IMR-90 (cell line): ENCODE measurements at regions not wholly inside any gene's neighbourhood (a gene's known extent, or its start where the extent isn't known, plus 50 kb on each side); places are given as distances from the start of the nearest gene placed in this dataset.

ENCODE experiments used
- ATAC-seq: fragments of 200-7000 bp; cut with Tn5 transposase; 2 replicates; pipeline ENCODE4 v1.9.1; 2020; ENCODE audit warnings: low read depth, mild to moderate bottlenecking, moderate library complexity
- BruUV-seq: library from RNA; stranded (reverse); fragments of 400-500 nt; replicated peaks from 2 replicates; lab custom pipeline; 2021; lab: Mats Ljungman, UMichigan
- CTCF ChIA-PET: fragments of 300-600 bp; formaldehyde crosslinking; extraction: SDS; loops from one replicate; lab custom pipeline; 2021; ENCODE audit warnings: antibody characterized with exemption; lab: Yijun Ruan, JAX
- POLR2A ChIA-PET: fragments of 300-600 bp; sonication (Branson Sonifier 250); formaldehyde crosslinking; loops from one replicate; lab custom pipeline; 2022; ENCODE audit warnings: antibody characterized with exemption; ENCODE audit not compliant: unreplicated experiment; lab: Charles Lee
- DNase-seq: peaks from one replicate; pipeline ENCODE4 v3.0.0; 2013
- H2AFZ ChIP-seq: replicated peaks from 2 replicates; pipeline ENCODE3; 2013; ENCODE audit warnings: low read length, mild to moderate bottlenecking; ENCODE audit not compliant: poor library complexity
- H2AK5ac ChIP-seq: 2 replicates; pipeline ENCODE4 v1.6.1; 2013; ENCODE audit warnings: low read depth, low read length, inconsistent platforms
- H2AK9ac ChIP-seq: replicated peaks from 2 replicates; pipeline ENCODE3; 2013; ENCODE audit warnings: mild to moderate bottlenecking, low read depth, low read length, moderate library complexity; ENCODE audit not compliant: poor library complexity
- H2BK120ac ChIP-seq: 2 replicates; pipeline ENCODE4 v1.6.1; 2013; ENCODE audit warnings: low read depth, low read length, inconsistent platforms
- H2BK15ac ChIP-seq: 3 replicates; pipeline ENCODE4 v1.6.1; 2013; ENCODE audit warnings: low read depth, low read length, inconsistent platforms
- H2BK20ac ChIP-seq: 2 replicates; pipeline ENCODE4 v1.6.1; 2013; ENCODE audit warnings: low read depth, mild to moderate bottlenecking, inconsistent platforms, low read length, moderate library complexity
- H2BK5ac ChIP-seq: 2 replicates; pipeline ENCODE4 v1.6.1; 2013; ENCODE audit warnings: mild to moderate bottlenecking, low read depth, low read length, inconsistent platforms; ENCODE audit not compliant: poor library complexity, severe bottlenecking
- H3K14ac ChIP-seq: replicated peaks from 2 replicates; pipeline ENCODE4 v1.6.1; 2013; ENCODE audit warnings: low read depth, low read length, inconsistent platforms
- H3K18ac ChIP-seq: 2 replicates; pipeline ENCODE4 v1.6.1; 2013; ENCODE audit warnings: low read depth, low read length, control low read depth
- H3K23ac ChIP-seq: 2 replicates; pipeline ENCODE4 v1.6.1; 2013; ENCODE audit warnings: low read depth, low read length, inconsistent platforms
- H3K27ac ChIP-seq: 2 replicates; pipeline ENCODE4 v1.5.1; 2013; ENCODE audit warnings: mild to moderate bottlenecking, control low read depth, low read length; ENCODE audit not compliant: insufficient read depth
- H3K27me3 ChIP-seq: 2 replicates; pipeline ENCODE4 v1.6.1; 2013; ENCODE audit warnings: low read length; ENCODE audit not compliant: control insufficient read depth, insufficient read depth
- H3K36me3 ChIP-seq: 2 replicates; pipeline ENCODE4 v1.6.1; 2013; ENCODE audit warnings: low read length, mixed read lengths; ENCODE audit not compliant: control insufficient read depth, insufficient read depth
- H3K4ac ChIP-seq: 2 replicates; pipeline ENCODE4 v1.6.1; 2013; ENCODE audit warnings: low read depth, low read length, inconsistent platforms
- H3K4me1 ChIP-seq: 2 replicates; pipeline ENCODE4 v1.6.1; 2013; ENCODE audit warnings: low read length, mixed read lengths; ENCODE audit not compliant: control insufficient read depth, insufficient read depth
- H3K4me2 ChIP-seq: 2 replicates; pipeline ENCODE4 v1.6.1; 2013; ENCODE audit warnings: low read depth, mild to moderate bottlenecking, control low read depth, low read length, moderate library complexity
- H3K4me3 ChIP-seq: 2 replicates; pipeline ENCODE4 v1.5.1; 2013; ENCODE audit warnings: low read depth, mild to moderate bottlenecking, control low read depth, low read length, moderate library complexity; ENCODE audit not compliant: insufficient read depth
- H3K56ac ChIP-seq: 2 replicates; pipeline ENCODE4 v1.6.1; 2013; ENCODE audit warnings: low read length, inconsistent platforms; ENCODE audit not compliant: insufficient read depth; ENCODE audit errors: extremely low read depth
- H3K79me1 ChIP-seq, 2 experiments: 2 replicates each; pipeline ENCODE4 v1.6.1; 2013; ENCODE audit warnings: low read length in 2 of 2, inconsistent platforms in 1 of 2, low read depth in 1 of 2
- H3K9ac ChIP-seq: 2 replicates; pipeline ENCODE4 v1.6.1; 2013; ENCODE audit warnings: low read depth, low read length, control low read depth
- H3K9me1 ChIP-seq: 2 replicates; pipeline ENCODE4 v1.6.1; 2013; ENCODE audit warnings: low read length, inconsistent platforms; ENCODE audit not compliant: insufficient read depth
- H3K9me3 ChIP-seq: 2 replicates; pipeline ENCODE4 v1.6.1; 2013; ENCODE audit warnings: low read length; ENCODE audit not compliant: control insufficient read depth, insufficient read depth
- H4K20me1 ChIP-seq: 2 replicates; pipeline ENCODE4 v1.6.1; 2013; ENCODE audit warnings: low read length, inconsistent platforms; ENCODE audit not compliant: insufficient read depth
- H4K5ac ChIP-seq: 2 replicates; pipeline ENCODE4 v1.6.1; 2013; ENCODE audit warnings: mild to moderate bottlenecking, low read depth, low read length, control low read depth
- H4K8ac ChIP-seq, 2 experiments: 2 replicates each; pipeline ENCODE4 v1.6.1; 2013; ENCODE audit warnings: low read depth in 2 of 2, low read length in 2 of 2, control low read depth in 1 of 2, inconsistent platforms in 1 of 2
- H4K91ac ChIP-seq: 2 replicates; pipeline ENCODE4 v1.6.1; 2013; ENCODE audit warnings: low read depth, low read length, inconsistent platforms; ENCODE audit not compliant: insufficient read depth
- MXI1 ChIP-seq: IDR thresholded peaks from 2 replicates; pipeline ENCODE4 v1.6.1; 2012; ENCODE audit warnings: low read depth, mild to moderate bottlenecking, low read length, moderate library complexity, borderline replicate concordance
- RAD21 ChIP-seq: IDR thresholded peaks from 2 replicates; pipeline ENCODE4 v1.6.1; 2012; ENCODE audit warnings: low read length, improper control_type of control experiment
- WGBS, 2 experiments: methylation state at CpG; one replicate each; pipeline versions ENCODE4 v1.1.5 to v1.1.7; 2013; ENCODE audit warnings: missing lambda C conversion rate in 2 of 2; ENCODE audit not compliant: insufficient read length in 1 of 2; ENCODE audit errors: extremely low coverage in 2 of 2; 5-methylcytosine and 5-hydroxymethylcytosine counted together
- dilution Hi-C: fragments of 300-500 bp; cut with HindIII; formaldehyde crosslinking; loops from one replicate; pipeline ENCODE4 v1.14.3; 2018; ENCODE audit warnings: low sequenced_read_pairs; ENCODE audit not compliant: unreplicated experiment
- in situ Hi-C: fragments of 300-500 bp; cut with MboI; formaldehyde crosslinking; loops from 3 replicates; pipeline ENCODE4 v1.14.3; 2019; ENCODE audit warnings: low sequenced_read_pairs, inconsistent platforms, mixed read lengths
- intact Hi-C: fragments of 100-400 bp; cut with micrococcal nuclease; formaldehyde crosslinking; loops from 2 replicates; pipeline ENCODE4 v1.10.0; 2022

DNA sequence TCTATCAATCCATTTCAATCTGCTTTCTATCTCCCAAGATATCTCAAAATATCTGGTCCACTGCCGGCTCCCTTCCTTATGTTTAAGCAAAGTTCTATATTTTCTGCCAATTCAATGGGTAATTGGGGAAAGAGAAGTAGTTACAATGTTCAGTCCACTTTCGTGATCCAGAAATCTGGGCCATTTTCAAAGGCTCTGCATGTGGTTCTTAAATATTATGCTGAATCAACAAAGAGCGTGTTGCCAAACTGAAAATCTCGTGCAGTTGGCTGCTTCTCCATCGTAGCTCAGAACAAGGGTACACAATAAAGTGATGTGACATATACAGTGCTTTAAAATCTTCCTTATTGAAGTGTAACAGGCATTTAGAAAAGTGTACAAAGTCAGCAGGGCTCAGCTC is 863.1 kb downstream of the RNF144A start:
- Histone ChIP-seq H3K18ac (no peak overlapping the region), H3K9ac (no peak overlapping the region), H3K36me3 (no peaks in the 10 kb centered on the region), H2AK5ac (no peak overlapping the region), H3K4me2 (no peak overlapping the region), H2BK15ac (no peak overlapping the region), H2AK9ac (no peak overlapping the region), H3K14ac (no peak overlapping the region), H3K4me1 (no peaks in the 10 kb centered on the region), H3K79me1 (no peaks in the 10 kb centered on the region), H3K27me3 (no peaks in the 10 kb centered on the region), H3K9me3 (no peaks in the 10 kb centered on the region), H4K5ac (no peak overlapping the region), H2BK5ac (no peak overlapping the region), H2BK120ac (no peak overlapping the region), H4K20me1 (no peaks in the 10 kb centered on the region), H3K27ac (no peak overlapping the region), H3K23ac (no peak overlapping the region), H3K4ac (no peak overlapping the region), H2BK20ac (no peak overlapping the region), H3K4me3 (no peak overlapping the region), H3K9me1 (no peaks in the 10 kb centered on the region), H3K56ac (no peak overlapping the region), H2AFZ (no peak overlapping the region), H4K91ac (no peak overlapping the region), H4K8ac (no peak overlapping the region)
- intact Hi-C loops (no loop called here), in situ Hi-C loops (no loop called here), dilution Hi-C loops (no loop called here)
- DNase-seq (no peak), ATAC-seq (no peak)
- ChIA-PET CTCF (no interaction called here), POLR2A (no interaction called here)
- 0% methylated on average over 1 of the region's 5 CpGs; no CpG with 5 or more reads in 1 of the 2 experiments for WGBS, 2 experiments
- TF ChIP-seq MXI1 (no peak), RAD21 (no peak)
- BruUV-seq = no TSS peak
